HEK293 (cell line): ENCODE measurements at regions not wholly inside any gene's neighbourhood (a gene's known extent, or its start where the extent isn't known, plus 50 kb on each side); places are given as distances from the start of the nearest gene placed in this dataset.

Experiments
- HOXA7 ChIP-seq: sonication (generic); formaldehyde crosslinking; IDR thresholded peaks from 2 replicates; pipeline ENCODE4 v1.8.1; 2022; ENCODE audit warnings: missing genetic modification reagents, borderline replicate concordance
- KLF1 ChIP-seq: fragments of 450-650 bp; formaldehyde crosslinking; IDR thresholded peaks from 2 replicates; pipeline ENCODE4 v1.5.1; 2016; ENCODE audit warnings: missing biosample characterization, missing genetic modification characterization
- ZNF248 ChIP-seq: fragments of 450-650 bp; formaldehyde crosslinking; IDR thresholded peaks from 2 replicates; pipeline ENCODE4 v1.5.1; 2017; ENCODE audit warnings: missing biosample characterization, missing genetic modification characterization
- ZNF555 ChIP-seq: fragments of 450-650 bp; formaldehyde crosslinking; conservative IDR thresholded peaks from 2 replicates; pipeline ENCODE4 v1.5.1; 2017; ENCODE audit warnings: missing biosample characterization, mild to moderate bottlenecking, missing genetic modification characterization, inconsistent platforms
- ZNF707 ChIP-seq: fragments of 450-650 bp; formaldehyde crosslinking; IDR thresholded peaks from 2 replicates; pipeline ENCODE4 v1.5.1; 2016; ENCODE audit warnings: missing biosample characterization, missing genetic modification characterization
- TF ChIP-seq, protein P1 (sequence below): fragments of 450-650 bp; formaldehyde crosslinking; IDR thresholded peaks from 2 replicates; pipeline ENCODE4 v1.5.1; 2016; ENCODE audit warnings: missing biosample characterization, missing genetic modification characterization
- TF ChIP-seq, protein P2 (sequence below): fragments of 450-650 bp; formaldehyde crosslinking; IDR thresholded peaks from 2 replicates; pipeline ENCODE4 v1.5.1; 2016; ENCODE audit warnings: missing biosample characterization, missing genetic modification characterization
- TF ChIP-seq, protein P3 (sequence below): fragments of 450-650 bp; formaldehyde crosslinking; IDR thresholded peaks from 2 replicates; pipeline ENCODE4 v1.5.1; 2016; ENCODE audit warnings: missing biosample characterization, missing genetic modification characterization
- TF ChIP-seq, protein P4 (sequence below): IDR thresholded peaks from 2 replicates; pipeline ENCODE4 v1.6.1; 2011; ENCODE audit warnings: mild to moderate bottlenecking, low read depth, low read length, borderline replicate concordance

DNA sequence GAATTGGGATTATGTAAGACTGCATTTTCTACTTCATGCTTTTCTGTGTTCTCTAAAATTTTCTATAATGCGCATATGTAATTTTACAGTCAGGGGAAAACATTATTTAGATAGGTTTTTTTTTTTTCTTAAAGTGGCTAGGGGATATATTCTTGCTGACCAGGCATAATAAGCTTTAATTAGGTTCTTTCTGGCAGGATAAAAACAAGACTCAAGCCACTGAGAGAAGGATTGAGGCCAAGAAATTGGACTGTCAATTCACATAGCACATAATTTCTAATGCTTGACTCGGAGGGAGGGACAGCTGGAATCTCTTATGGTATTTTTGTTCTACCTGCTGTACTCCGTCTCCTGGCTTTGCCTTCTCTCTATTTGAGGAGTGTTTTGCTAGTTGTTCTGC, 119.8 kb upstream of the NPVF start:
- TF ChIP-seq, protein P1, sequence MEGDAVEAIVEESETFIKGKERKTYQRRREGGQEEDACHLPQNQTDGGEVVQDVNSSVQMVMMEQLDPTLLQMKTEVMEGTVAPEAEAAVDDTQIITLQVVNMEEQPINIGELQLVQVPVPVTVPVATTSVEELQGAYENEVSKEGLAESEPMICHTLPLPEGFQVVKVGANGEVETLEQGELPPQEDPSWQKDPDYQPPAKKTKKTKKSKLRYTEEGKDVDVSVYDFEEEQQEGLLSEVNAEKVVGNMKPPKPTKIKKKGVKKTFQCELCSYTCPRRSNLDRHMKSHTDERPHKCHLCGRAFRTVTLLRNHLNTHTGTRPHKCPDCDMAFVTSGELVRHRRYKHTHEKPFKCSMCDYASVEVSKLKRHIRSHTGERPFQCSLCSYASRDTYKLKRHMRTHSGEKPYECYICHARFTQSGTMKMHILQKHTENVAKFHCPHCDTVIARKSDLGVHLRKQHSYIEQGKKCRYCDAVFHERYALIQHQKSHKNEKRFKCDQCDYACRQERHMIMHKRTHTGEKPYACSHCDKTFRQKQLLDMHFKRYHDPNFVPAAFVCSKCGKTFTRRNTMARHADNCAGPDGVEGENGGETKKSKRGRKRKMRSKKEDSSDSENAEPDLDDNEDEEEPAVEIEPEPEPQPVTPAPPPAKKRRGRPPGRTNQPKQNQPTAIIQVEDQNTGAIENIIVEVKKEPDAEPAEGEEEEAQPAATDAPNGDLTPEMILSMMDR (tag by site-specific recombination) = no peak
- TF ChIP-seq ZNF707 (tag by site-specific recombination) (no peak), ZNF248 (tag by site-specific recombination) (no peak), KLF1 (tag by site-specific recombination) (no peak), HOXA7 (CRISPR knock-in tag) (no peak), ZNF555 (tag by site-specific recombination) (no peak)
- TF ChIP-seq, protein P2, sequence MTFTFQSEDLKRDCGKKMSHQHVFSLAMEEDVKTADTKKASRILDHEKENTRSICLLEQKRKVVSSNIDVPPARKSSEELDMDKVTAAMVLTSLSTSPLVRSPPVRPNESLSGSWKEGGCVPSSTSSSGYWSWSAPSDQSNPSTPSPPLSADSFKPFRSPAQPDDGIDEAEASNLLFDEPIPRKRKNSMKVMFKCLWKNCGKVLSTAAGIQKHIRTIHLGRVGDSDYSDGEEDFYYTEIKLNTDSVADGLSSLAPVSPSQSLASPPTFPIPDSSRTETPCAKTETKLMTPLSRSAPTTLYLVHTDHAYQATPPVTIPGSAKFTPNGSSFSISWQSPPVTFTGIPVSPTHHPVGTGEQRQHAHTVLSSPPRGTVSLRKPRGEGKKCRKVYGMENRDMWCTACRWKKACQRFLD = no peak
- TF ChIP-seq, protein P3, sequence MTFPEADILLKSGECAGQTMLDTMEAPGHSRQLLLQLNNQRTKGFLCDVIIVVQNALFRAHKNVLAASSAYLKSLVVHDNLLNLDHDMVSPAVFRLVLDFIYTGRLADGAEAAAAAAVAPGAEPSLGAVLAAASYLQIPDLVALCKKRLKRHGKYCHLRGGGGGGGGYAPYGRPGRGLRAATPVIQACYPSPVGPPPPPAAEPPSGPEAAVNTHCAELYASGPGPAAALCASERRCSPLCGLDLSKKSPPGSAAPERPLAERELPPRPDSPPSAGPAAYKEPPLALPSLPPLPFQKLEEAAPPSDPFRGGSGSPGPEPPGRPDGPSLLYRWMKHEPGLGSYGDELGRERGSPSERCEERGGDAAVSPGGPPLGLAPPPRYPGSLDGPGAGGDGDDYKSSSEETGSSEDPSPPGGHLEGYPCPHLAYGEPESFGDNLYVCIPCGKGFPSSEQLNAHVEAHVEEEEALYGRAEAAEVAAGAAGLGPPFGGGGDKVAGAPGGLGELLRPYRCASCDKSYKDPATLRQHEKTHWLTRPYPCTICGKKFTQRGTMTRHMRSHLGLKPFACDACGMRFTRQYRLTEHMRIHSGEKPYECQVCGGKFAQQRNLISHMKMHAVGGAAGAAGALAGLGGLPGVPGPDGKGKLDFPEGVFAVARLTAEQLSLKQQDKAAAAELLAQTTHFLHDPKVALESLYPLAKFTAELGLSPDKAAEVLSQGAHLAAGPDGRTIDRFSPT (tag by site-specific recombination) = no peak
- TF ChIP-seq, protein P4, sequence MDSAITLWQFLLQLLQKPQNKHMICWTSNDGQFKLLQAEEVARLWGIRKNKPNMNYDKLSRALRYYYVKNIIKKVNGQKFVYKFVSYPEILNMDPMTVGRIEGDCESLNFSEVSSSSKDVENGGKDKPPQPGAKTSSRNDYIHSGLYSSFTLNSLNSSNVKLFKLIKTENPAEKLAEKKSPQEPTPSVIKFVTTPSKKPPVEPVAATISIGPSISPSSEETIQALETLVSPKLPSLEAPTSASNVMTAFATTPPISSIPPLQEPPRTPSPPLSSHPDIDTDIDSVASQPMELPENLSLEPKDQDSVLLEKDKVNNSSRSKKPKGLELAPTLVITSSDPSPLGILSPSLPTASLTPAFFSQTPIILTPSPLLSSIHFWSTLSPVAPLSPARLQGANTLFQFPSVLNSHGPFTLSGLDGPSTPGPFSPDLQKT = no peak
